GM20431 (cell line): ENCODE measurements at regions not wholly inside any gene's neighbourhood (a gene's known extent, or its start where the extent isn't known, plus 50 kb on each side); places are given as distances from the start of the nearest gene placed in this dataset.
"Not testable (repeated sequence)": the region's sequence is repeated elsewhere in the genome, so short reads cannot be mapped to it uniquely, and the experiment has no call there.

ENCODE experiments used
- in situ Hi-C: fragments of 300-500 bp; cut with MseI, MboI; formaldehyde crosslinking; loops from one replicate; pipeline ENCODE4 v1.15.0; 2020; ENCODE audit warnings: low sequenced_read_pairs; ENCODE audit not compliant: unreplicated experiment

DNA sequence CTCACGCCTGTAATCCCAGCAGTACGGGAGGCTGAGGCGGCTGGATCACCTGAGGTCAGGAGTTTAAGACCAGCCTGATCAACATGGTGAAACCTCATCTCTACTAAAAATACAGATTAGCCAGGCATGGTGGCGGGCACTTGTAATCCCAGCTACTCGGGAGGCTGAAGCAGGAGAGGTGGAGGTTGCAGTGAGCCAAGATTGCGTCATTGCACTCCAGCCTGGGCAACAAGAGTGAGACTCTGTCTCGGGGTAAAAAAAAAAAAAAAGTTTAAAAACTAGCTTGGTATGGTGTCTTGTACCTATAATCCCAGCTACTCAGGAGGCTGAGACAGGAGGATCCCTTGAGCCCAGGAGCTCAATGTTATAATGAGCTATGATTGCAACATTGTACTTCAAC, 61.2 kb upstream of the TARDBP start:
- in situ Hi-C loops: not testable (repeated sequence)

- in situ Hi-C loops: no loop called here
Measured at GRCh38 chr1:10951961-10952360, 60.5 kb upstream of the TARDBP start.

DNA sequence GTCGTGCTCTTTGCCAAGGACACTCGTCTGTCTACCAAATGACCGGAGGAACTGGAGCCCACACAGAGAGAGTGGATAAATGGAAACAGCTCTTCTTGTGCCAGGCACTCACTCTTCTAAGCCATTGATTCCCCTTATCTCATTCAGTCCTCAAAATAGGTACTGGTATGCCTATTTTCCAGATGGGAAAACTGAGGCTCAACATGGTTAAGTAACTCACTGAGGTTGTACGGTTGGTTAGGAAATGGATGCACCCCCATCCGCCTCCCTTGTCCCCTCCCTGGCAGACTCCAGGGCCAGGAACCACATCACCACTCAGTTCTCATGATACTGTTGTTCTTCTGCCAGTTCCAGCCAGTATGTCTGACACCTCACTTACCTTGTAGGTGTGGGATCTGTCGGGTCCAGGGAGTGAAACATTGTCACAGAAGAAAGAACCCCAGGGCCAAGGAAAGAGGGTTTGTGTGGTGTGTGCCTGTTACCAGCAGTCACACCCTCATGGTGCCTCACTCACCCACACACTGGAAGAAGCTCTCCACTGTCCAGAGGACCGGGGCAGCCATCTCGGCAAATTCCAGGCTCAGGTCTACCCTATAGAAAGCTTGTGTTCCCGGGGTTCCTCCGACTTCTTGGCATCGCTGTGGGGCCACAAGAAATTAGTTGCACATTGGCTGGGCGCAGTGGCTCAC, 58.8 kb upstream of the TARDBP start:
- in situ Hi-C loops: no loop called here

- in situ Hi-C loops: no loop called here
Measured at GRCh38 chr1:10957133-10957532, 55.3 kb upstream of the TARDBP start.

- in situ Hi-C loops: no loop called here
Measured at GRCh38 chr1:10958614-10959013, 53.8 kb upstream of the TARDBP start.

DNA sequence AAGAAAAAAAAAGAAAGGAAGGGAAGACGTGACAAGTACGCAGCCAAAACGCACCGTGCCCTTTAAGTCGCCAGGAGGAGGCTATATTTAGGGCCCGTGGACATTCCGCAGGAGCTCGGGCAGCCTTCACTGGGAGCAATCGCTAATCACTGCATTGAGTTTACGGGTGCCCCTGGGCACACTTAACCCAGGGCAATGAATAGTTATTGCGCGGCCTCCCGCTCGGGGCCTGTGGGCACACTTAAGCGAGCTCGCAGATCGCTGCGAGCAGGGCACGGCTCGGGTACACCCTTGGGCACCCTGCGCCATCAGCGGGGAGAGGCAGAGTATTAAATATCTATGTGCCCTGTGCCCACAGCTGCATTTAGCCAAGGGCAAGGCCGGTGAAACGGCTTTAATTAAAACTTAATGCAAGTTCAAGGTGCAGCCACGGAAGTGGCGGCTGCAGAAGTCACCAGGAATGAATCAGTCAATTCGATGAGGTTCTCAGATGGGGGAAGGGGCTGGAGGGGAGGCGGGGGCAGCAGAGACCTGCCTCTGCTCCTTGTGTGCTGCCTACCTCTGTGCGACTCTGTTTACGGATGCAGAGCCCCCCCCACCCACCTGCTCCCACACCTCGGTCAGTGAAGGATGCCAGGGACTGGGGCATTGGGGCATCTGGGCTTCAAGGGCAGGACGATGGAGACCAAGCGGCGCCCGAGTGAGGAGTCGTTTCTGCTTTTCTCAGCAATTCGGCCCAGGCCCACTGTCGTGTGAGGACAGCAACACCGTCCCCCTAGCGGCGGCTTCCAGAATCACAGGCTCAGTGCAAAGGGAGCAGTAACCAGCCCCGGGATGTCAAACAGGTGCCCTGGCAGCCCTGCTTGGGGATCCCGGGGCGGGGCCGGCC, 51.8 kb upstream of the TARDBP start:
- in situ Hi-C loops: no loop called here

GRCh38 chr1:10961300-10961833, 51.1 kb upstream of the TARDBP start:
- in situ Hi-C loops: no loop called here

- in situ Hi-C loops: no loop called here
Measured at GRCh38 chr1:10962483-10962882, 50.0 kb upstream of the TARDBP start.
